ENCODE measurements at regions not wholly inside any gene's neighbourhood (a gene's known extent, or its start where the extent isn't known, plus 50 kb on each side); places are given as distances from the start of the nearest gene placed in this dataset.

DNA sequence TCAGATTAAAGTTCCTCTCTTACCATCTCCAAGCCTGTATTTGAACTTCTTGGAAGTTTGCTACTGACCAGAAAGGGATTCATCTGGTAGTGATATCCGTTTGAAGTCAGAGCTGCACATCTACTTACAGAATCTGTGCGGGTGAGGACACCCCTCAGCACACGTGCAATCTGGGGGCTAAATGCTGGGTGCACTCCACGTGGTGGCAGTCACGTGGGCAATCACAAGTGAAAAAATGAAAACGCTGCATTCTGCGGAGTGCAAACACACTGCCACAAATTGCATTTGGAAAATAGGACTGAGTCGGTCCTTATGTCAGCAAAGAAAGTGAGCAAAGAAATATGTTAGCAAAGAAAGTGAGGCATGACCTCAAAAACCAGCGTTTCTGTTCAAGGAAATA is 76.1 kb upstream of the GYPC start:
- Histone ChIP-seq H3K36me3 (replicated peaks in 1 of 2; ENCODE audit: control extremely low read depth in 1 of 2, control insufficient read depth in 1 of 2, extremely low read depth in 1 of 2, insufficient read depth in 2 of 2, low read length in 1 of 2) (no peaks in the 10 kb centered on the region), H3K79me2 (ENCODE audit: control insufficient read depth, insufficient read depth, low read length) (no peaks in the 10 kb centered on the region), H3K9ac (ENCODE audit: low read length) (no peak overlapping the region), H2AFZ (ENCODE audit: insufficient read depth, low read depth, low read length, poor library complexity, severe bottlenecking) (no peak overlapping the region), H3K4me1 (ENCODE audit: control insufficient read depth in 2 of 2, insufficient read depth in 2 of 2, low read length in 2 of 2) (no peaks in the 10 kb centered on the region), H3K9me3 (ENCODE audit: control extremely low read depth in 1 of 3, control insufficient read depth in 2 of 3, insufficient read depth in 1 of 3, low read length in 2 of 3) (no peaks in the 10 kb centered on the region), H3K4me3 (ENCODE audit: control extremely low read depth in 1 of 5, extremely low read depth in 1 of 5, insufficient read depth in 1 of 5, low read depth in 2 of 5, low read length in 4 of 5) (no peak overlapping the region), H3K27me3 (replicated peaks in 1 of 4; ENCODE audit: control extremely low read depth in 1 of 4, control insufficient read depth in 3 of 4, insufficient read depth in 4 of 4, low read length in 3 of 4) (peaks cover 0 to 7% (median 2%) of the 10 kb centered on the region in 4 experiments), H3K27ac (ENCODE audit: low read length in 2 of 2) (no peak overlapping the region), H4K20me1 (ENCODE audit: control insufficient read depth, insufficient read depth, low read length, poor library complexity, severe bottlenecking) (no peaks in the 10 kb centered on the region), H3K4me2 (replicated peaks; ENCODE audit: low read depth, low read length, poor library complexity, severe bottlenecking) (no peak overlapping the region)
- ChIA-PET POLR2A (no interaction called here), CTCF (no interaction called here)
- intact Hi-C loops (cut with micrococcal nuclease) = no loop called here
- Mint-ChIP-seq H3K4me1 (no peaks in the 10 kb centered on the region), H3K27ac (no peak overlapping the region), H3K4me3 (no peak overlapping the region), H3K9me3 (ENCODE audit: insufficient read depth) (peaks cover 3% of the 10 kb centered on the region), H3K27me3 (peaks cover 42% of the 10 kb centered on the region)
- DNase-seq = no peak
- 84% methylated on average over 8 of the region's 9 CpGs for WGBS (ENCODE audit: insufficient coverage)
- TF ChIP-seq EZH2 (IDR thresholded peaks at IDR 0.05; ENCODE audit: borderline replicate concordance, insufficient read depth, low read depth, low read length, poor library complexity, severe bottlenecking) = no peak
- TF ChIP-seq, protein P1, sequence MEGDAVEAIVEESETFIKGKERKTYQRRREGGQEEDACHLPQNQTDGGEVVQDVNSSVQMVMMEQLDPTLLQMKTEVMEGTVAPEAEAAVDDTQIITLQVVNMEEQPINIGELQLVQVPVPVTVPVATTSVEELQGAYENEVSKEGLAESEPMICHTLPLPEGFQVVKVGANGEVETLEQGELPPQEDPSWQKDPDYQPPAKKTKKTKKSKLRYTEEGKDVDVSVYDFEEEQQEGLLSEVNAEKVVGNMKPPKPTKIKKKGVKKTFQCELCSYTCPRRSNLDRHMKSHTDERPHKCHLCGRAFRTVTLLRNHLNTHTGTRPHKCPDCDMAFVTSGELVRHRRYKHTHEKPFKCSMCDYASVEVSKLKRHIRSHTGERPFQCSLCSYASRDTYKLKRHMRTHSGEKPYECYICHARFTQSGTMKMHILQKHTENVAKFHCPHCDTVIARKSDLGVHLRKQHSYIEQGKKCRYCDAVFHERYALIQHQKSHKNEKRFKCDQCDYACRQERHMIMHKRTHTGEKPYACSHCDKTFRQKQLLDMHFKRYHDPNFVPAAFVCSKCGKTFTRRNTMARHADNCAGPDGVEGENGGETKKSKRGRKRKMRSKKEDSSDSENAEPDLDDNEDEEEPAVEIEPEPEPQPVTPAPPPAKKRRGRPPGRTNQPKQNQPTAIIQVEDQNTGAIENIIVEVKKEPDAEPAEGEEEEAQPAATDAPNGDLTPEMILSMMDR (IDR thresholded peaks at IDR 0.05) = no peak
- ATAC-seq (ENCODE audit: low read depth) = no peak

DNA sequence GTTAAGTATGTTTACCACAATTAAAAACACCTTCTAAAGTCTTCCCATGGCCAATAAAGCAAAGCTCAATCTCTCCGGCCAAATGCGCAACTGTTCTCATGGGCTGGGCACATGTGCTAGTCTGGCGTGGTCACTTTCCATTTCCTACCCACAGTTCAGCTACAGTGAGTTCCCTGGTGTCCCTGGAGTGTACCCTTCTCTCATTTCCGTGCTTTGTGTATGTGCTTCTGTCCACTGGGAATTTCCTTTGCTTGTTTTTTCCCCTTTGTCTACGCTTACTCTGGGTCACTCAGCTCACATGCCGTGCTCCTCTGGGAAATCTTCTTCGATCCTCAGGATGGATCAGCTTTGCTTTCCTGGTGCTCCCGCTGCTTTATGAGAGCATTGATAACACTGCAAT is 69.6 kb upstream of the GYPC start:
- no peaks in the 10 kb centered on the region for H3K4me1 ChIP-seq (ENCODE audit: control insufficient read depth in 2 of 2, insufficient read depth in 2 of 2, low read length in 2 of 2)
- WGBS (ENCODE audit: insufficient coverage) = 72% methylated on average over 7 of the region's 8 CpGs
- no peak overlapping the region for H2AFZ ChIP-seq (ENCODE audit: insufficient read depth, low read depth, low read length, poor library complexity, severe bottlenecking)
- H3K9me3 ChIP-seq (ENCODE audit: control extremely low read depth in 1 of 3, control insufficient read depth in 2 of 3, insufficient read depth in 1 of 3, low read length in 2 of 3) = no peaks in the 10 kb centered on the region
- POLR2A ChIA-PET = no interaction called here
- H3K4me3 ChIP-seq (ENCODE audit: control extremely low read depth in 1 of 5, extremely low read depth in 1 of 5, insufficient read depth in 1 of 5, low read depth in 2 of 5, low read length in 4 of 5) = no peak overlapping the region
- H3K27ac ChIP-seq (ENCODE audit: low read length in 2 of 2) = no peak overlapping the region
- H3K4me3 Mint-ChIP-seq = no peak overlapping the region
- no peak for DNase-seq
- H3K4me1 Mint-ChIP-seq = no peaks in the 10 kb centered on the region
- H4K20me1 ChIP-seq (ENCODE audit: control insufficient read depth, insufficient read depth, low read length, poor library complexity, severe bottlenecking) = no peaks in the 10 kb centered on the region
- no peak for ATAC-seq (ENCODE audit: low read depth)
- intact Hi-C loops (cut with micrococcal nuclease) = no loop called here
- H3K27me3 Mint-ChIP-seq = peaks cover 22% of the 10 kb centered on the region
- no peak overlapping the region for H3K9ac ChIP-seq (ENCODE audit: low read length)
- H3K36me3 ChIP-seq (replicated peaks in 1 of 2; ENCODE audit: control extremely low read depth in 1 of 2, control insufficient read depth in 1 of 2, extremely low read depth in 1 of 2, insufficient read depth in 2 of 2, low read length in 1 of 2) = no peaks in the 10 kb centered on the region
- H3K4me2 ChIP-seq (replicated peaks; ENCODE audit: low read depth, low read length, poor library complexity, severe bottlenecking) = no peak overlapping the region
- H3K9me3 Mint-ChIP-seq (ENCODE audit: insufficient read depth) = peaks cover 2% of the 10 kb centered on the region
- H3K27me3 ChIP-seq (replicated peaks in 1 of 4; ENCODE audit: control extremely low read depth in 1 of 4, control insufficient read depth in 3 of 4, insufficient read depth in 4 of 4, low read length in 3 of 4) = no peaks in the 10 kb centered on the region
- no peaks in the 10 kb centered on the region for H3K79me2 ChIP-seq (ENCODE audit: control insufficient read depth, insufficient read depth, low read length)
- CTCF ChIA-PET = no interaction called here
- H3K27ac Mint-ChIP-seq = no peak overlapping the region
- TF ChIP-seq, protein P1 (IDR thresholded peaks at IDR 0.05) = no peak
- no peak for TF ChIP-seq EZH2 (IDR thresholded peaks at IDR 0.05; ENCODE audit: borderline replicate concordance, insufficient read depth, low read depth, low read length, poor library complexity, severe bottlenecking)
